Nephron (organoid): ENCODE measurements at regions not wholly inside any gene's neighbourhood (a gene's known extent, or its start where the extent isn't known, plus 50 kb on each side); places are given as distances from the start of the nearest gene placed in this dataset.

Experiments
- H3K27ac Mint-ChIP-seq, 3 experiments: 2 replicates each; pipeline ENCODE4 v1.8.0; 2020; ENCODE audit warnings: mixed read lengths in 3 of 3, mild to moderate bottlenecking in 2 of 3, moderate library complexity in 1 of 3
- H3K27me3 Mint-ChIP-seq: 2 replicates; pipeline ENCODE4 v1.8.0; 2021; ENCODE audit warnings: low read depth, mild to moderate bottlenecking, moderate library complexity, mixed read lengths
- H3K36me3 Mint-ChIP-seq: 2 replicates; pipeline ENCODE4 v1.8.0; 2020; ENCODE audit warnings: low read depth, mixed read lengths
- H3K4me1 Mint-ChIP-seq: 2 replicates; pipeline ENCODE4 v1.8.0; 2020; ENCODE audit warnings: mixed read lengths
- H3K4me3 Mint-ChIP-seq, 3 experiments: 2 replicates each; pipeline ENCODE4 v1.8.0; 2020; ENCODE audit warnings: mild to moderate bottlenecking in 3 of 3, mixed read lengths in 3 of 3, moderate library complexity in 2 of 3
- H3K9me3 Mint-ChIP-seq: 2 replicates; pipeline ENCODE4 v1.8.0; 2020; ENCODE audit warnings: mixed read lengths
- CTCF ChIP-seq, 3 experiments: fragments of 200-600 bp; sonication (generic); IDR thresholded peaks; one replicate each; pipeline ENCODE4 v1.5.0; 2021; ENCODE audit warnings: antibody characterized with exemption in 3 of 3; ENCODE audit not compliant: unreplicated experiment in 3 of 3

DNA sequence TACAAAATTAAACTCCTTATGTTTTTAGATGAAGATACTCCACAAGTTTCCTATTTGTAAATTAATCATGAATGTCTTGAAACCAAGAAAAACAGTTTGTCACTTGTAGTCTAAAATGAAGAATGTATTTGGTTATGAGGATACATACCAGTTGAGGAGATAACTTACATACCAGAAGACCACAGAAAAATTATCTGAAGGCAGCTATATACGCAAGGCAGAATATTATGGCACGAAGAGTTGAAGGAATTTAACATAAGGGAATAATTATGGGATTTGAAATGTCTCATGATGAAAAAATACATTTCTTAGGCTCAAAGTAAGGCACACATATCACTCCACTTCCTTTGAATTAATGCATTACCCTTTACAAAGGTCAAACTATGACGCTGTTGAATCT, 73.3 kb downstream of the IFI44 start:
- Mint-ChIP-seq H3K9me3 (no peaks in the 10 kb centered on the region), H3K36me3 (no peaks in the 10 kb centered on the region), H3K27ac (no peak overlapping the region), H3K4me1 (no peaks in the 10 kb centered on the region), H3K27me3 (no peaks in the 10 kb centered on the region), H3K4me3 (no peak overlapping the region)
- TF ChIP-seq CTCF (IDR thresholded peaks at IDR 0.05; ENCODE audit: unreplicated experiment in 3 of 3) = no peak

DNA sequence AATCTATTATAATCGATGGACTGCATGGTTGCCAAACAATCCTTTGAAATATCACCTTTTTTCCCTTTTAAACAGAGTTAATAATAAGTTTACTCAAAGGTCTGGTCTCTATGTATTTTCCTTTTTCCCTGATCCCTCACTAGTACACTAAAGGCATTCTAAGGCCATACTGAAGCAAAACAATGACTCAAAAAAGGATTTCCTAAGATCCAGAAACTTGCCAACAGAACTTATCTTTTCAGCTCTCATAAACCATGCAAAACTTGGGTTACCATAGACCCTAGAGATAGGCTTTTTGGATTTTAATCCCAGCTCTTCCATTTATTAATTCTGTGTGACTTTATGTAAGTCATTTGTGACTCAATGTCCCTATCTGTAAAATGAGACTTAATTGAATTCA, 77.1 kb downstream of the IFI44 start:
- no peaks in the 10 kb centered on the region for H3K4me1 Mint-ChIP-seq
- no peak overlapping the region for H3K4me3 Mint-ChIP-seq
- no peak for TF ChIP-seq CTCF (IDR thresholded peaks at IDR 0.05; ENCODE audit: unreplicated experiment in 3 of 3)
- H3K27me3 Mint-ChIP-seq = peaks cover 4% of the 10 kb centered on the region
- H3K36me3 Mint-ChIP-seq = no peaks in the 10 kb centered on the region
- H3K27ac Mint-ChIP-seq = no peak overlapping the region
- H3K9me3 Mint-ChIP-seq = no peaks in the 10 kb centered on the region

- Mint-ChIP-seq H3K27ac (no peak overlapping the region), H3K9me3 (no peaks in the 10 kb centered on the region), H3K36me3 (no peaks in the 10 kb centered on the region), H3K4me1 (no peaks in the 10 kb centered on the region), H3K27me3 (peaks cover 4% of the 10 kb centered on the region), H3K4me3 (no peak overlapping the region)
- no peak for TF ChIP-seq CTCF (IDR thresholded peaks at IDR 0.05; ENCODE audit: unreplicated experiment in 3 of 3)
Measured at GRCh38 chr1:78728359-78728758, 78.7 kb downstream of the IFI44 start.

- no peaks in the 10 kb centered on the region for H3K9me3 Mint-ChIP-seq
- H3K36me3 Mint-ChIP-seq = no peaks in the 10 kb centered on the region
- H3K4me3 Mint-ChIP-seq = no peak overlapping the region
- H3K27ac Mint-ChIP-seq = no peak overlapping the region
- no peak for TF ChIP-seq CTCF (IDR thresholded peaks at IDR 0.05; ENCODE audit: unreplicated experiment in 3 of 3)
- no peaks in the 10 kb centered on the region for H3K4me1 Mint-ChIP-seq
- H3K27me3 Mint-ChIP-seq = peaks cover 4% of the 10 kb centered on the region
Measured at GRCh38 chr1:78730054-78730453, 80.4 kb downstream of the IFI44 start.

DNA sequence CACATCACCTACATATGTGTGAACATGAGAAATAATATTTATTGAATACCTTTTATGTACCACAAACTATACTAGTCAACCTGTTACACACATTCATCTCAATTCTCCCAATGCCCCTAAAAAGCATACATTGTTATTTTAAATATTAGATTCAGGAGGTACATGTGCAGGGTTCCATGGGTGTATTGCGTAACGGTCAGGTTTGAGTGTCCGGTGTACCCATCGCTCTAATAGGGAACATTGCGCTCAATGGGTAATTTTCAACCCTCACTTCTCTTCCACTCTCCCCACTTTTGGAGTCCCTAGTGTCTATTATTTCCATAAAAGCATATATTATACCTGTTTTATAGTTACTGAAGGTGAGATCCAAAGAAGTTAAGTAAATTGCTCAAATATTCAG, 82.0 kb downstream of the IFI44 start:
- Mint-ChIP-seq H3K9me3 (peaks cover 3% of the 10 kb centered on the region), H3K4me3 (no peak overlapping the region), H3K27me3 (peaks cover 4% of the 10 kb centered on the region), H3K4me1 (no peaks in the 10 kb centered on the region), H3K36me3 (no peaks in the 10 kb centered on the region), H3K27ac (no peak overlapping the region)
- no peak for TF ChIP-seq CTCF (IDR thresholded peaks at IDR 0.05; ENCODE audit: unreplicated experiment in 3 of 3)

- H3K4me3 Mint-ChIP-seq = no peak overlapping the region
- no peaks in the 10 kb centered on the region for H3K4me1 Mint-ChIP-seq
- no peaks in the 10 kb centered on the region for H3K27me3 Mint-ChIP-seq
- peaks cover 18% of the 10 kb centered on the region for H3K9me3 Mint-ChIP-seq
- no peak overlapping the region for H3K27ac Mint-ChIP-seq
- TF ChIP-seq CTCF (IDR thresholded peaks at IDR 0.05; ENCODE audit: unreplicated experiment in 3 of 3) = no peak
- H3K36me3 Mint-ChIP-seq = no peaks in the 10 kb centered on the region
Measured at GRCh38 chr1:78737241-78737640, 87.6 kb downstream of the IFI44 start.
